Activated CD4-positive, alpha-beta T cell treated with anti-CD3 and anti-CD28 coated beads, Interleukin-2, amount 10 ng/mL, durations not matched to agents 7 days and 5 days (primary cell): ENCODE measurements at regions not wholly inside any gene's neighbourhood (a gene's known extent, or its start where the extent isn't known, plus 50 kb on each side); places are given as distances from the start of the nearest gene placed in this dataset.
"Not testable (repeated sequence)": the region's sequence is repeated elsewhere in the genome, so short reads cannot be mapped to it uniquely, and the experiment has no call there.

ENCODE experiments used
- CTCF ChIA-PET: fragments of 350-600 bp; sonication (Branson Sonifier 250); formaldehyde crosslinking; loops from one replicate; lab custom pipeline; 2021; ENCODE audit warnings: antibody characterized with exemption; lab: Charles Lee
- POLR2A ChIA-PET: fragments of 350-600 bp; sonication (Branson Sonifier 250); formaldehyde crosslinking; loops from one replicate; lab custom pipeline; 2021; ENCODE audit warnings: antibody characterized with exemption; lab: Charles Lee
- DNase-seq: peaks from one replicate; pipeline ENCODE4 v3.0.0-alpha.2; 2020
- H3K27ac Mint-ChIP-seq: one replicate; pipeline ENCODE4 v1.8.0; 2021; ENCODE audit warnings: mild to moderate bottlenecking, moderate library complexity, mixed read lengths
- H3K27me3 Mint-ChIP-seq: one replicate; pipeline ENCODE4 v1.8.0; 2021; ENCODE audit warnings: mixed read lengths
- H3K36me3 Mint-ChIP-seq: one replicate; pipeline ENCODE4 v1.8.0; 2021; ENCODE audit warnings: low read depth, mixed read lengths
- H3K4me1 Mint-ChIP-seq: one replicate; pipeline ENCODE4 v1.8.0; 2021; ENCODE audit warnings: mixed read lengths
- H3K4me3 Mint-ChIP-seq: one replicate; pipeline ENCODE4 v1.8.0; 2021; ENCODE audit warnings: mild to moderate bottlenecking, moderate library complexity, mixed read lengths
- H3K9me3 Mint-ChIP-seq: one replicate; pipeline ENCODE4 v1.8.0; 2021; ENCODE audit warnings: mixed read lengths

DNA sequence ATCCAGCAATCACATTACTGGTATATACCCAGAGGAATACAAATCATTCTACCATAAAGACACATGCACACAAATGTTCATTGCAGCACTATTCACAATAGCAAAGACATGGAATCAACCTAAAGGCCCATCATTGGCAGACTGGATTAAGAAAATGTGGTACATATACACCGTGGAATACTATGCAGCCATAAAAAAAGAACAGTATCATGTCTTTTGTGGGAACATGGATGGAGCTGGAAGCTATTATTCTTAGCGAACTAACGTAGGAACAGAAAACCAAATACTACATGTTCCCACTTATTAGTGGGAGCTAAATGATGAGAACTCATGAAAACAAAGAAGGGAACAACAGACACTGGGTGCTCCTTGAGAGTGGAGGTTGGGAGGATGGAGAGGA is 60.9 kb downstream of the PGRMC1 start:
- CTCF ChIA-PET, POLR2A ChIA-PET, DNase-seq, H3K36me3 Mint-ChIP-seq, H3K4me3 Mint-ChIP-seq, H3K9me3 Mint-ChIP-seq, H3K4me1 Mint-ChIP-seq, H3K27ac Mint-ChIP-seq: not testable (repeated sequence)
- peaks cover 17% of the 10 kb centered on the region for H3K27me3 Mint-ChIP-seq

GRCh38 chrX:119299812-119300211 is 63.7 kb downstream of the PGRMC1 start:
- DNase-seq, POLR2A ChIA-PET, H3K27ac Mint-ChIP-seq, H3K4me1 Mint-ChIP-seq, H3K4me3 Mint-ChIP-seq, H3K9me3 Mint-ChIP-seq, CTCF ChIA-PET, H3K36me3 Mint-ChIP-seq: not testable (repeated sequence)
- peaks cover 17% of the 10 kb centered on the region for H3K27me3 Mint-ChIP-seq

- Mint-ChIP-seq H3K9me3 (no peaks in the 10 kb centered on the region), H3K27ac (no peak overlapping the region), H3K36me3 (no peaks in the 10 kb centered on the region), H3K4me1 (peaks cover 2% of the 10 kb centered on the region), H3K27me3 (peaks cover 10% of the 10 kb centered on the region), H3K4me3 (no peak overlapping the region)
- ChIA-PET CTCF (no interaction called here), POLR2A (no interaction called here)
- DNase-seq = no peak
Measured at GRCh38 chrX:119303137-119303536, 67.1 kb downstream of the PGRMC1 start.

- ChIA-PET POLR2A (no interaction called here), CTCF (no interaction called here)
- no peaks in the 10 kb centered on the region for H3K4me1 Mint-ChIP-seq
- H3K27ac Mint-ChIP-seq = no peak overlapping the region
- H3K36me3 Mint-ChIP-seq = no peaks in the 10 kb centered on the region
- no peak overlapping the region for H3K4me3 Mint-ChIP-seq
- H3K9me3 Mint-ChIP-seq = no peaks in the 10 kb centered on the region
- no peak for DNase-seq
- peaks cover 2% of the 10 kb centered on the region for H3K27me3 Mint-ChIP-seq
Measured at GRCh38 chrX:119325456-119325855, 73.7 kb upstream of the SLC25A43 start.

DNA sequence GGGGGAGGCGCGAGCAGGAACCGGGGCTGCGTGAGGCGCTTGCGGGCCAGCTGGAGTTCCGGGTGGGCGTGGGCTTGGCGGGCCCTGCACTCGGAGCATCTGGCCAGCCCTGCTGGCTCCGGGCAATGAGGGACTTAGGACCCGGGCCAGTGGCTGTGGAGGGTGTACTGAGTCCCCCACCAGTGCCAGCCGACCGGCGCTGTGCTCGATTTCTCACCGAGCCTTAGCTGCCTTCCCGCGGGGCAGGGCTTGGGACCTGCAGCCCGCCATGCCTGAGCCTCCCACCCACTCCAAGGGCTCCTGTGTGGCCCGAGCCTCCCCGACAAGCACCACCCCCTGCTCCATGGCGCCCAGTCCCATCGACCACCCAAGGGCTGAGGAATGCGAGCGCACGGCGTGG is 67.3 kb upstream of the SLC25A43 start:
- POLR2A ChIA-PET, H3K9me3 Mint-ChIP-seq, H3K27me3 Mint-ChIP-seq, DNase-seq, H3K27ac Mint-ChIP-seq, CTCF ChIA-PET, H3K4me3 Mint-ChIP-seq, H3K4me1 Mint-ChIP-seq, H3K36me3 Mint-ChIP-seq: not testable (repeated sequence)

- H3K27me3 Mint-ChIP-seq, H3K27ac Mint-ChIP-seq, H3K9me3 Mint-ChIP-seq, CTCF ChIA-PET, DNase-seq, H3K4me3 Mint-ChIP-seq, H3K36me3 Mint-ChIP-seq, H3K4me1 Mint-ChIP-seq: not testable (repeated sequence)
- POLR2A ChIA-PET = interaction anchor here (0.6 kb wide), 1 partner anchor 24 kb away, joined by 3 read pairs; no protein-coding TSS in a partner anchor
Measured at GRCh38 chrX:119332855-119333720, 66.0 kb upstream of the SLC25A43 start.

DNA sequence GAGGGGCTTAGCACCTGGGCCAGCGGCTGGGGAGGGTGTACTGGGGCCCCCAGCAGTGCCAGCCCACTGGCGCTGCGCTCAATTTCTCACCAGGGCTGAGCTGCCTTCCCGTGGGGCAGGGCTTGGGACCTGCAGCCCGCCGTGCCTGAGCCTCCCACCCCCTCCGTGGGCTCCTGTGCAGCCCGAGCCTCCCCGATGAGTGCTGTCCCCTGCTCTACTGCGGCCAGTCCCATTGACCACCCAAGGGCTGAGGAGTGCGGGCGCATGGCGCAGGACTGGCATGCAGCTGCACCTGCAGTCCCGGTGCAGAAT is 65.5 kb upstream of the SLC25A43 start:
- H3K36me3 Mint-ChIP-seq, H3K27me3 Mint-ChIP-seq, H3K4me3 Mint-ChIP-seq, H3K9me3 Mint-ChIP-seq, H3K27ac Mint-ChIP-seq, H3K4me1 Mint-ChIP-seq, DNase-seq, CTCF ChIA-PET: not testable (repeated sequence)
- POLR2A ChIA-PET = interaction anchor here (0.6 kb wide), 1 partner anchor 23 kb away, joined by 3 read pairs; no protein-coding TSS in a partner anchor

- H3K4me1 Mint-ChIP-seq, H3K27ac Mint-ChIP-seq, CTCF ChIA-PET, H3K27me3 Mint-ChIP-seq, DNase-seq, H3K36me3 Mint-ChIP-seq, H3K9me3 Mint-ChIP-seq, H3K4me3 Mint-ChIP-seq, POLR2A ChIA-PET: not testable (repeated sequence)
Measured at GRCh38 chrX:119334468-119335050, 64.6 kb upstream of the SLC25A43 start.

GRCh38 chrX:119337201-119337600 is 61.9 kb upstream of the SLC25A43 start:
- no peak overlapping the region for H3K27ac Mint-ChIP-seq
- H3K36me3 Mint-ChIP-seq = no peaks in the 10 kb centered on the region
- H3K4me1 Mint-ChIP-seq = no peaks in the 10 kb centered on the region
- H3K9me3 Mint-ChIP-seq = no peaks in the 10 kb centered on the region
- H3K4me3 Mint-ChIP-seq = no peak overlapping the region
- peaks cover 3% of the 10 kb centered on the region for H3K27me3 Mint-ChIP-seq
- POLR2A ChIA-PET = no interaction called here
- CTCF ChIA-PET = no interaction called here
- no peak for DNase-seq

- Mint-ChIP-seq H3K27me3 (peaks cover 5% of the 10 kb centered on the region), H3K9me3 (no peaks in the 10 kb centered on the region), H3K4me1 (no peaks in the 10 kb centered on the region), H3K27ac (no peak overlapping the region), H3K36me3 (no peaks in the 10 kb centered on the region), H3K4me3 (no peak overlapping the region)
- POLR2A ChIA-PET = no interaction called here
- DNase-seq = no peak
- CTCF ChIA-PET = no interaction called here
Measured at GRCh38 chrX:119340606-119341205, 58.4 kb upstream of the SLC25A43 start.

DNA sequence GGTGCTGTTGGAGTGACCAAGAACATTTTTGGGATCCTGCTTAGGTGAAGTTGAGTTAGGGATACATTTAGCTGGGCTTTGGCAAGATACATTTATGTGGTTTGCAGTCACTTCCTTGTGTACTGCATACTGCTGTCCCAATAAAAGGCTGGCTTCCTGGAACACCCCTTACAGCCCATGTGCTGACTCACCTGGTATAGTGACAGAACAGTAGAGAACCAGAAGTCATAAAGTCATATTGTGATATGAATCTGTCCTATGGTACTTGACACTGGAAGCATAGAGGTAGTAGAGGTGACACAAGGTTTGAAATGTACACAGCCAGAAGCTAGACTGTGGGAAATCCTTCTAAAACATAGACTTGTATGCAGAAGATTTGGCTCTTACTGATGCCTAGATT is 55.3 kb upstream of the SLC25A43 start:
- H3K4me3 Mint-ChIP-seq = no peak overlapping the region
- no peak for DNase-seq
- no peaks in the 10 kb centered on the region for H3K9me3 Mint-ChIP-seq
- no peaks in the 10 kb centered on the region for H3K4me1 Mint-ChIP-seq
- H3K27ac Mint-ChIP-seq = no peak overlapping the region
- H3K27me3 Mint-ChIP-seq = peaks cover 15% of the 10 kb centered on the region
- ChIA-PET POLR2A (no interaction called here), CTCF (no interaction called here)
- no peaks in the 10 kb centered on the region for H3K36me3 Mint-ChIP-seq
